Suppressor macrophage (primary cell): ENCODE measurements at regions not wholly inside any gene's neighbourhood (a gene's known extent, or its start where the extent isn't known, plus 50 kb on each side); places are given as distances from the start of the nearest gene placed in this dataset.

ENCODE experiments used
- DNase-seq, 4 experiments: peaks; one replicate each; pipeline ENCODE4 v3.0.0-alpha.2; 2020 to 2022

DNA sequence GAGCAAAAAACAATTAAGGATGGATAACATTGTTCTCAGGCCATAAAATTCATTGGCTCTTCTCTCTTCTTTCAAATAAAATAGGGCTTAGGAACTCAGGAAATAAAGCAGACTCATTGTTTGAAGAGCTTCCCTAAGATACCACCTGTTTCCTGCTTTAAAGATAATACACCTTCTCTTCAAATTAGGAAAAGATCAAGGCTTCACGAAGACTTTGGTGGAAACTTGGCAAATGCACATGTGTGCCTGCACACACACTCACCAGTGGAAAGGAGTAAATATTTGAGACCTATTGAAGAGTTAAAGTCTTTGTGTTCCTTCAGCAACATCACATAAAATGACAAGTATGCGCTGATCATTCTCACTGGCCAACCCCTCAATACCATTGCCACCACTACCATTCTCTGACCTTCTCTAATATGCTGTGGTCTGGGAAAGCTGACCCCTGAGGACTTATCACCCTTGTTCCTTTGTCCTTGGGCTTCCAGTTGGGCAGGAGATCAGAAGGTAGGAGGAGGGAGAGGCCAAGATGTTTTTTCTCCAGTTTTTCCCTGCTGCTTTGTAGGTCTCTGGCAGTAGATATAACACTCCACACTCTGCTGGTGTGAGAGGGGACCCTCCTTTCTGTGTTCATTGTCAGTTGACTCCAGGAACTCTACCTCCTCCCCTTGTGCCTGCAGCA, 53.5 kb upstream of the SPOPL start:
- DNase-seq = no peak
